GM18502 (cell line): ENCODE measurements at regions not wholly inside any gene's neighbourhood (a gene's known extent, or its start where the extent isn't known, plus 50 kb on each side); places are given as distances from the start of the nearest gene placed in this dataset.
"Not testable (repeated sequence)": the region's sequence is repeated elsewhere in the genome, so short reads cannot be mapped to it uniquely, and the experiment has no call there.

Experiments used
- ATAC-seq: cut with Tn5 transposase; IDR thresholded peaks from one replicate; pipeline ENCODE4 v1.9.1; 2021; ENCODE audit warnings: mild to moderate bottlenecking; ENCODE audit not compliant: unreplicated experiment, poor library complexity

- no peak for ATAC-seq
Observed at GRCh38 chr3:64792445-64792844, 104.6 kb upstream of the ADAMTS9 start.

DNA sequence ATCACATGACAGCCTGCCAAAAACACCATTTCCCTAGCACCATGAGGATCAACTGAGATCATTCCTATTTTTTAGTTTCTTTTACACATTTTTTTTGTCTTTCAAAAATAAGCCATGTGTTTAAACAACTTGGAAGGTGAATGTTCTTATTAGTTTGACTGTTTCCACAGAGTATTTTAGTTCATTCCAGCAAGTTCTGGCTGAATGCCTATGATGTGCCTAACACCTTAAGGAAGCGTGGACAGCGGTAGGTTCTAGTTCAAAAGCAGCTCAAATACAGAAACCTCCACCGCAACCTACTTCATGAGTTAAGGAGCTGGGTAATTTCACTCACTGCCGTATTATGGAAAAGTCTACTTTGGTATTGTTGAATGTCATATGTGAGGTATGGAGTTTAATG, 101.3 kb upstream of the ADAMTS9 start:
- ATAC-seq: no peak

- ATAC-seq: no peak
Observed at GRCh38 chr3:64783200-64783599, 95.4 kb upstream of the ADAMTS9 start.

DNA sequence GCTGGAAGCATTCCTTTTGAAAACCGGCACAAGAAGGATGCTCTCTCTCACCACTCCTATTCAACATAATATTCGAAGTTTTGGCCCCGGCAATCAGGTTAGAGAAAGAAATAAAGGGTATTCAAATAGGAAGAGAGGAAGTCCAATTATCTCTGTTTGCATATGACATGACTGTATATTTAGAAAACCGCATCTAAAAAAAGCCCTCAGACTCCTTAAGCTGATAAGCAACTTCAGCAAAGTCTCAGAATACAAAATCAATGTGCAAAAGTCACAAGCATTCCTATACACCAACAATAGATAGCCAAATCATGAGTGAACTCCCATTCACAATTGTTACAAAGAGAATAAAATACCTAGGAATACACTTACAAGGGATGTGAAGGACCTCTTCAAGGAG, 93.1 kb upstream of the ADAMTS9 start:
- not testable (repeated sequence) for ATAC-seq

DNA sequence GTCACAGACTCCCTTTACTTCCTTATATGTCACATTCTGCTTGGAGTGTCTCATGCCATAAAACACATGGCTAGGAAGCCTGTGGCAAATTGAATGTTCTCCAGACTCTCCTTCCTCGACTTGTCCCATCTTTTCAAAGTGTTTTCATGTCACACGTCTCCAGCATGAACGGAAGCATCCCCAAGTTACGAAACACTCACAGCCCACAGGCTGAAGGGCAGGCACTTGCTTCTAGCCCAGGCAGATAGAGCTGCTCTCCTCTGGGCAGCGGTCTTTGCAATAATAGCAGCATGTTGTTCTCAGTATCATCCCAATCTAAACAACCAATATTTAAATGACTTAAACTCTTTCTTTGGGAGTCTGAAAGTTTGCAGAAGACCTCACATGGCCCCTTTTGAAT, 85.3 kb upstream of the ADAMTS9 start:
- ATAC-seq: no peak

DNA sequence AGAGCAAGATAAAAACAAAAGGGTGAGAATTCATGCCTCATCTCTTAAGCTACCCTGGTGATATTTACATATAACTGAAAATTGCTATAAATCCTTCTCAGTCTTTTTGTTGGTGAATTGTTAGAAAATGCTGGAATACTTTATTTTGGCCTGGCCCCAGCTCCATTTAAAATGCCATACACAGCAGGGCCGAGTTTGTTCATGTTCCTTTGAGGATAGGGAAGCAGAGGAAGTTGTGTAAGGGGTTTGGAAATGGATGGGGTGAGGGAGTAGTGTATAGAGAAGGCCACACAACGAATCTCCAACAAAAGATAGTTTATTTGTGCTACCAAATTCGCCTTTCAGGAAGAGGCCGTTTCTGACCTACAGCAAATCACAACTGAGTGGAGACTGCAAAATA, 78.6 kb upstream of the ADAMTS9 start:
- ATAC-seq: no peak

DNA sequence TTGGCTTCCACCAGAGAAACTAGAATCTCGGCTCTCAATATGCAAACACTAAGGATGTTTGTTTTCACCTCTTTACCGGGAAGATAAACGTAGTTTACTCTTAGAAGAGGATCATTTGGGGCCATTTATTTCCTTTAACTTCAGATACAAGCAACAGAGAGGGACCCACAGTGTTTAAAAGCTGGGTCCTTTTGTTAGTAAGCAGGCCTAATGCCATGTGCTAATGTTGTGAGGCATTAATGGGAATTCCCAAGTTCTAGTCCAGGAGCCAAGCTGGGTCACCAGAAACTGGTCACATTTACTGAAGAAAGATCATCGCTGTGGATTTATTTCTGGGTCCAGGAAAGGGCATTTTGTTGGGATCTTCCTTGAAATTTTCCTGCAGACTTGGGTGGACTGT, 78.1 kb upstream of the ADAMTS9 start:
- ATAC-seq: no peak

GRCh38 chr3:64764386-64764929, 76.7 kb upstream of the ADAMTS9 start:
- no peak for ATAC-seq

DNA sequence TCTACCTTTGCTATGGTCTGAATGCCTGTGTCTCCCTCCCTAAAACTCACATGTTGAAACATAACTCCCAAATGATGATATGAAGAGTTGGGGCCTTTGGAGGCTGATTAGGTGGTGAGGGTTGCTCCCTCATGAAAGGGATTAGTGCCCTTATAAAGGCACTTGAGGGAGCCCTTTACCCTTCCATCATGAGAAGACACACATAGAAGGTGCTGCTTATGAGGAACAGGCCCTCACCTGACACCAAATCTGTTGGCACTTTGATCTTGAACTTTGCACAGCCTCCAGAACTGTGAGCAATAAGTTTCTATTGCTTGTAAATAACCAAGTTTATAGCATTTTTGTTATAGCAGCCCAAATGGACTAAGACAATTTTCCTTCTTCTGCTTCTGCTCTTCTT, 76.2 kb upstream of the ADAMTS9 start:
- no peak for ATAC-seq

- ATAC-seq: no peak
Observed at GRCh38 chr3:64761729-64762128, 73.9 kb upstream of the ADAMTS9 start.

DNA sequence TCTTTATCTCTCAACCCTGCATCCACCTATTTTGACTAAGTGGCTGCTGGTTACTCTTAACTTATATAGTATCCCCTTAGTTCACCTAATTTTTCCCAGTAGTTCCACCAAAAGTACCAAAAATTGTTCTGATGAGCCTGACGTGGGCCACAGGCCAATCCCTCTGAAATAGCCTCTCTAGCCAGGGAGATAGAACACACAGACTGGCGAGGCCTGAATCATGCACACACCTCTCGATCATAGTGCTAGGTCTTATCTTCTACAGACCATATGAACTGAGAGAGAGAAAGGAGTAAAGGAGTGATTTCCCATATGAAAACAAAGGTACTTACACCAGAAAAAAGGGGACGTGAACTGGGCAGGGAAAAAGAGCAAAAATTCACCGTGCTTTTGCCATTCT, 72.5 kb upstream of the ADAMTS9 start:
- no peak for ATAC-seq

DNA sequence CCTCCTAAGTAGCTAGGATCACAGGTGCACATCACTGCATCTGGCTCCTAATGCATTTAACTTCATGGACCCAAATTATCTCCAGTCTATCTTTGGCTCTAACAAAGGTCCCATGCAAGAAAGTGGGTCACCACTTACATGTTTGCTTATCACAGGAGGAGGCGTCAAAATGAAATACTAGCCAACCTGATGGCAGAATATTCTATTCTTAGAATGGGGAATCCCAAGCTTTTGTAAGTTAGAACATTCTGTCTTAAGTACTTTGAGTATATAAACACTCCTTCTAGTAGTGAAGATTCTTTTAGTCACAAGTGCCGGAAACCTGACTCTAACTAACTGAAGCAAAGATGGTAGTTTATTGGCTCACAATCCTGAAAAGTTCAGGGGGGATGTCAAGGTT, 72.0 kb upstream of the ADAMTS9 start:
- ATAC-seq: no peak

GRCh38 chr3:64756398-64756986, 68.7 kb upstream of the ADAMTS9 start:
- no peak for ATAC-seq

GRCh38 chr3:64748244-64748904, 60.6 kb upstream of the ADAMTS9 start:
- no peak for ATAC-seq

DNA sequence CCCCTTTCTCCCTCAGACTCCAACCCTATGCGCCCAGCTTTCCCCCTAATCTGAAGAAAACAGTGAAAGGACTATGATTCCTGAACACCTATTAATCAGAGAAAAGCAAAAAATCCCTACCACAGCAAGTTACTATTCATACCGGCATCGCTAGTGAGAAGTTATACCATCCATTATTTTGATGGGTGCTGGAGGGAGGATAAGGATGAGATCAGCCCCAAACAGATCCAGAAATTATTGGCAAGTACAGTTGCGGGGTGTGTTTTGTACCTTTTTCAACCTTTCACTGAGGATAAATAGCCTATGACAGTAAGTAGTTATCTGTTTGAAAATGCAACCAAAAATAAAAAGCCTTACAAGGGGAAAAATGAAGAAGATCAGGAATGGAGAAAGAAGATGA, 59.9 kb upstream of the ADAMTS9 start:
- ATAC-seq: no peak

DNA sequence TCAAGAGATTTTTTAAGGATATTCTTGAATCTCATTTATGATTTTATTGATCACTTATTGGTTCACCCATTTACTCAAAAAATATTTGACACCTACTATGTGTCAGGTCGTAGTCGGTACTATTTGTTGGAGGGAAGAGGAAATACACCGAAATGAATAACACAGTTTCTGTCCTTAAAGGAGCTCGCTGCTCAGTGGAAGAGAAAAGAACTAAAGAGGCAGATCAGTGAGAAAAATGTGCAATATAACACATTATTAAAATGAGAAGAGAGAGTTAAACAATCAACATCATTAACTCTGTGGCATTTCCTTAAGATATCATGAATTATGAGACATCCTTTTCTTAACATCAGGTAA, 56.1 kb upstream of the ADAMTS9 start:
- ATAC-seq: no peak

DNA sequence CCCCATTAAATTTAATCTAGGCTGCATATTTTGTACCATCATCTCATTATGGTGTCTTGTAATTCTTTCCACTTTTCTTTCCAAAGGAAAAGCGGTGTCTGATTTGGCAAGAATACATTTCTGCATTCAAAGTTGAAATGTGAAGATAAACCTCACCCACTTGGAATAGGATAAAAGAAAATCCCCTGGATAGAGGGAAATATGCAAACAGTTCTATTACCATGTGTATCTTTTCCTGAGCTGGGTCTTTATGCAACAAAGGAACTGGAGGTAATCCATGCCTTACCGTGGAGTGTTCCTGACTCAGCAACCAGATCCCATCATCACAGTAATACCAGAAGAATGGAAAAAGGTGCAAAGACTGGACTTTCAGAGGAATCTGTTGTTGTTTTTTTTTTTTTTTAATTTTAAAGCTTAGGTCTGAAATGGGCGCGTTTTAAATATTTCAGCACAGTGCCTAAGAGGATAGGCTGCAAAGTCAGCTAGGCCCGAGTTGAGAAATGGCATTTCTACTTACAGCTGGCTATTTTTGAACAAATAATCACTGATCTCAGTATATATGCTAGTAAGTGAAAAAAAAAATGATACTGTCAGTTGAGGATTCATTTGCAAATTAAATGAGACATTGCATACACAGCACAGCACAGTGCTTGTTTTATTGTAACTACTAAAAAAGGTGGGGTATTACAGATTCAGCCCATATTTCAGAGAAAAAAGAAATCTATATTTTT, 55.5 kb upstream of the ADAMTS9 start:
- ATAC-seq: no peak

DNA sequence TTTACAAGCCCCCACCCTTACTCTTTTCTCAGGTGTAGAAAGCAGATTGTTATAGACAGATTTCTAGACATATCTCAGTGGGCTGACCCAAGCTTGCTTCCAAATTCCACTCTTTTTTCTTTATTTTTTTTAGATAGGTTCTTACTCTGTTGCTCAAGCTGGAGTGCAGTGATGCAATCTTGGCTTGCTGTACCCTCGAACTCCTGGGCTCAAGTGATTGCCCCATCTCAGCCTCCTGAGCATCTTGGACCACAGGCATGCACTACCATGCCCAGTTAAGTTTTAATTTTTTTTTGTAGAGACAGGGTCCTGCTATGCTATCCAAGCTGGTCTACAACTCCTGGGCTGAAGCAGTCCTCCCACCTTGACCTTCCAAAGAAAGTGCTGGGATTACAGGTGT, 53.5 kb upstream of the ADAMTS9 start:
- ATAC-seq: no peak

DNA sequence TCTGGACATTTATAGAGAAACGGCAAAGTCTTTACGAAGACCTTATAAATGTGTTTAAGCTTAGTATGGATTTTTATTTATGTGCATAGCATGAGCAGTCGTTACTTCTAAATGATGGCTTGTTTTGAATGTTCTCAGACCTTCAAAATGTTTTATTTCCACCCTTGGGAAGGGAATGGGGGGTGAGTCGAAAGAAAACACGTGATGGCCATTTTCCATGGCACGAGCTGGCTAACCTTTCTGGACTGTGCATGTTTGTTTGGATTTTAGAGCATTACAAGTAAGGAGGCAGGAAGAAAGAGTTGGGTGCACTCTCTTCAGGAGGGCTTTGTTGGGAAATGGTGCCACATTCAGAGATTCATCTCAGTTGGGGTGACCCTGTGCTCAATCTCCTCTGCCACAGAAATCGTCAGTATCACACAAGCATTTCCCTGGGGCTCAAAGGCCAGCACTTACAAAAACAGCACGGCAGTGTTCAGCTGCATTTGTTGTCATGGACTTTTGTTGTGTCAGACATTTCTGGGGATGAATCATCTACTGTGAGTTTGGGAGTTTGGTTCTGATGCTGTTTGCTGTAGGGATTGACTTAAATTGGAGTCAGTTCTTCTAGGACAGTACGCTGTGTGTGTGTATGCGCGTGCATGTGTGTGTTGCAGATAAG, 52.3 kb upstream of the ADAMTS9 start:
- no peak for ATAC-seq
